SK-N-SH treated with all-trans-retinoic acid at 6 μM for 48 hours (cell line): ENCODE measurements at regions not wholly inside any gene's neighbourhood (a gene's known extent, or its start where the extent isn't known, plus 50 kb on each side); places are given as distances from the start of the nearest gene placed in this dataset.
"Not testable (repeated sequence)": the region's sequence is repeated elsewhere in the genome, so short reads cannot be mapped to it uniquely, and the experiment has no call there.

Experiments
- ATAC-seq: fragments of 200-7000 bp; cut with Tn5 transposase; 3 replicates; pipeline ENCODE4 v1.9.1; 2020; ENCODE audit warnings: mild to moderate bottlenecking, moderate library complexity
- ARNTL ChIP-seq: fragments of 450-650 bp; formaldehyde crosslinking; IDR thresholded peaks from 2 replicates; pipeline ENCODE4 v1.5.0; 2020; ENCODE audit warnings: low read depth, mild to moderate bottlenecking, moderate library complexity, borderline replicate concordance
- BACH2 ChIP-seq: fragments of 250-450 bp; sonication (Bioruptor Pico); IDR thresholded peaks from 2 replicates; pipeline ENCODE4 v1.9.0; 2021; ENCODE audit warnings: mild to moderate bottlenecking, borderline replicate concordance
- ESRRG ChIP-seq: fragments of 250-450 bp; sonication (Bioruptor Pico); IDR thresholded peaks from 2 replicates; pipeline ENCODE4 v1.6.1; 2021; ENCODE audit warnings: mild to moderate bottlenecking
- GLIS3 ChIP-seq: fragments of 250-450 bp; sonication (Bioruptor Pico); IDR thresholded peaks from 2 replicates; pipeline ENCODE4 v1.5.0; 2020; ENCODE audit warnings: mild to moderate bottlenecking, moderate library complexity
- PATZ1 ChIP-seq: fragments of 250-450 bp; sonication (Bioruptor Pico); IDR thresholded peaks from 2 replicates; pipeline ENCODE4 v1.8.0; 2020; ENCODE audit warnings: mild to moderate bottlenecking, moderate library complexity, borderline replicate concordance
- PPARA ChIP-seq: fragments of 250-450 bp; sonication (Bioruptor Pico); IDR thresholded peaks from 2 replicates; pipeline ENCODE4 v1.5.0; 2020; ENCODE audit warnings: mild to moderate bottlenecking, borderline replicate concordance
- RARB ChIP-seq: fragments of 250-450 bp; sonication (Bioruptor Pico); IDR thresholded peaks from 2 replicates; pipeline ENCODE4 v1.8.0; 2021; ENCODE audit warnings: mild to moderate bottlenecking, moderate library complexity
- SNAI2 ChIP-seq: fragments of 250-450 bp; sonication (Bioruptor Pico); IDR thresholded peaks from 2 replicates; pipeline ENCODE4 v1.5.0; 2020; ENCODE audit warnings: mild to moderate bottlenecking, moderate library complexity
- TCF4 ChIP-seq: fragments of 250-450 bp; sonication (Bioruptor Pico); IDR thresholded peaks from 2 replicates; pipeline ENCODE4 v1.8.0; 2021; ENCODE audit warnings: mild to moderate bottlenecking, moderate library complexity, borderline replicate concordance
- TOX ChIP-seq: fragments of 250-450 bp; sonication (Bioruptor Pico); IDR thresholded peaks from 2 replicates; pipeline ENCODE4 v1.8.0; 2021; ENCODE audit warnings: mild to moderate bottlenecking, moderate library complexity, borderline replicate concordance
- TSHZ2 ChIP-seq: fragments of 250-450 bp; sonication (Bioruptor Pico); IDR thresholded peaks from 2 replicates; pipeline ENCODE4 v1.5.0; 2020; ENCODE audit warnings: mild to moderate bottlenecking, moderate library complexity
- ZC3H10 ChIP-seq: fragments of 250-450 bp; sonication (Bioruptor Pico); IDR thresholded peaks from 2 replicates; pipeline ENCODE4 v1.5.1; 2021; ENCODE audit warnings: mild to moderate bottlenecking, moderate library complexity
- ZFP3 ChIP-seq: fragments of 250-450 bp; sonication (Bioruptor Pico); IDR thresholded peaks from 2 replicates; pipeline ENCODE4 v1.5.0; 2020; ENCODE audit warnings: mild to moderate bottlenecking, moderate library complexity
- ZFP30 ChIP-seq: fragments of 450-650 bp; formaldehyde crosslinking; IDR thresholded peaks from 2 replicates; pipeline ENCODE4 v1.5.0; 2022; ENCODE audit warnings: mild to moderate bottlenecking, moderate library complexity
- ZNF565 ChIP-seq: fragments of 450-650 bp; formaldehyde crosslinking; conservative IDR thresholded peaks from 2 replicates; pipeline ENCODE4 v1.5.0; 2020; ENCODE audit warnings: low read depth, mild to moderate bottlenecking, moderate library complexity
- ZNF70 ChIP-seq: fragments of 450-650 bp; formaldehyde crosslinking; IDR thresholded peaks from 2 replicates; pipeline ENCODE4 v1.5.0; 2020; ENCODE audit warnings: mild to moderate bottlenecking, moderate library complexity
- ZNF8 ChIP-seq: fragments of 450-650 bp; formaldehyde crosslinking; IDR thresholded peaks from 2 replicates; pipeline ENCODE4 v1.5.0; 2020; ENCODE audit warnings: mild to moderate bottlenecking, moderate library complexity
- TF ChIP-seq, protein P1 (sequence below): fragments of 250-450 bp; sonication (Bioruptor Pico); IDR thresholded peaks from 2 replicates; pipeline ENCODE4 v1.5.1; 2020; ENCODE audit warnings: low read depth, mild to moderate bottlenecking, moderate library complexity

- TF ChIP-seq ZNF565 (CRISPR knock-in tag) (no peak), ZFP3 (CRISPR knock-in tag) (no peak)
Observed at GRCh38 chr12:131232036-131232435, 278.3 kb downstream of the ADGRD1 start (continued).

DNA sequence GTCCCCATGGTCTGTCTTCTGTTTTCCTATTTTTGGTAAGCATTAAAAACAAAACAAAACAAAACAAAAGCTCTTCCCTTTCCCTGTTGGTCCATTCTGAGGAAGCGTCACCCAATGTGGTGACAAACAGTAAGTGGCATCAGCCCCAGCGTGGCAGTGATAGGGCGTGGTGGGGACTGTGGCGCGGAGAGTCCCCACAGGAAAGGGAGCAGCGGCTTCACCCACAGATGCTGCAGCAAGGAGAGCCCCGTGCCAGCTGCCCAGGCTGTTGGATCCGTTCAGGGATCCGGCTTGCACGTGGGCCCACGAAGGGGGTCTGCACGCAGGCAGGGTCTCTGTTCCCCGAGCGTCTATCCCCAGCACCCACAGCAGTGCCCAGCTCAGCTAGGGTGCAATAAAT, 279.2 kb downstream of the ADGRD1 start:
- not testable (repeated sequence) for ATAC-seq

GRCh38 chr12:131233850-131234789, 280.4 kb downstream of the ADGRD1 start:
- not testable (repeated sequence) for ATAC-seq

GRCh38 chr12:131234841-131235271, 281.1 kb downstream of the ADGRD1 start:
- ATAC-seq = not testable (repeated sequence)

GRCh38 chr12:131235871-131236271, 282.2 kb downstream of the ADGRD1 start:
- ATAC-seq = no peak
- TF ChIP-seq ZNF565 (CRISPR knock-in tag) = no peak
- no peak for TF ChIP-seq TCF4 (CRISPR knock-in tag)
- TF ChIP-seq ZFP30 (CRISPR knock-in tag) = no peak
- TF ChIP-seq ARNTL = no peak

DNA sequence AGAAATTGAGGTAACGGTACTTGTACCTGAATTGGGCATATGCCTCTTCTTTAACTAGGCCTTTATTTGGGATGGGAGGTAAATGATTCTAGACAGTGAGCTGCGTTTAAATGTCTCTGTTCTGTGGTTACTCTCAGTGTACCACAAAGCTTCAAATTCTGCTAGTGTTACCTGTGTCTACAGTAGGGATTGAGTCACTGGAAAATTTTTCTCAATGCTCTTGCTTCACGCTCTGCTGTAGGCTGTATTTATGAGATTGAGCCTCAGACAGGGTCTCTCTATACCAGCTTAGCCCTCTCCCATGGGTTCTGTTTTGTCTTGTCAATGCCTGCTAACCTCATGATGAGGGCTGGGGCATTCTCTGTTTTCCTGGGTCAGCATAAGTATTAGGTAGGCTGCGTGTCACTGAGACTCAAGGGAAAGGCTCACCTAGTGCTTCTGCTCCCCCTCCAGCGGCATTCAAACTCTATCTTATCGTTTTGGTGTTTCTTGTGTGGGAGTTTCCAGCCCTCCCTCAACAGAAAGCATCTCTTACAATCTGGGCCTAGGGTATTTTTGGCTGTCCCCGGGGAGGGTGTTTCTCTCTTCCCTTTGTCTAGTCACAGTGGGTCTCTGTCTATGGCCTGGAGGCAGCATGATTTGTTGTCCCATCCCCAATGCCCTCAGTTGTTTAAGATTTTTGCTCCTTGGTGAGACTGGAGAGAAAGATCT, 285.8 kb downstream of the ADGRD1 start:
- TF ChIP-seq, protein P1, sequence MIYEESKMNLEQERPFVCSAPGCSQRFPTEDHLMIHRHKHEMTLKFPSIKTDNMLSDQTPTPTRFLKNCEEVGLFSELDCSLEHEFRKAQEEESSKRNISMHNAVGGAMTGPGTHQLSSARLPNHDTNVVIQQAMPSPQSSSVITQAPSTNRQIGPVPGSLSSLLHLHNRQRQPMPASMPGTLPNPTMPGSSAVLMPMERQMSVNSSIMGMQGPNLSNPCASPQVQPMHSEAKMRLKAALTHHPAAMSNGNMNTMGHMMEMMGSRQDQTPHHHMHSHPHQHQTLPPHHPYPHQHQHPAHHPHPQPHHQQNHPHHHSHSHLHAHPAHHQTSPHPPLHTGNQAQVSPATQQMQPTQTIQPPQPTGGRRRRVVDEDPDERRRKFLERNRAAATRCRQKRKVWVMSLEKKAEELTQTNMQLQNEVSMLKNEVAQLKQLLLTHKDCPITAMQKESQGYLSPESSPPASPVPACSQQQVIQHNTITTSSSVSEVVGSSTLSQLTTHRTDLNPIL (CRISPR knock-in tag) = no peak
- TF ChIP-seq ZNF565 (CRISPR knock-in tag) = no peak
- TF ChIP-seq PATZ1 = no peak
- TF ChIP-seq TCF4 (CRISPR knock-in tag) = no peak
- TF ChIP-seq PPARA (CRISPR knock-in tag) = no peak
- TF ChIP-seq ZNF8 = no peak
- TF ChIP-seq RARB (CRISPR knock-in tag) = no peak
- no peak for TF ChIP-seq ESRRG (CRISPR knock-in tag)
- no peak for TF ChIP-seq BACH2 (CRISPR knock-in tag)
- no peak for TF ChIP-seq ZC3H10 (CRISPR knock-in tag)
- no peak for TF ChIP-seq GLIS3
- TF ChIP-seq ZFP30 (CRISPR knock-in tag) = no peak
- no peak for TF ChIP-seq TSHZ2
- no peak for TF ChIP-seq ZNF70
- TF ChIP-seq SNAI2 (CRISPR knock-in tag) = no peak
- TF ChIP-seq TOX (CRISPR knock-in tag) = no peak
- ATAC-seq = no peak
